ENCODE measurements at regions not wholly inside any gene's neighbourhood (a gene's known extent, or its start where the extent isn't known, plus 50 kb on each side); places are given as distances from the start of the nearest gene placed in this dataset.

GRCh38 chr10:8460626-8461025, 406.1 kb downstream of the GATA3 start:
- no peak for DNase-seq (ENCODE audit: low read depth in 4 of 4, low spot score in 2 of 4)

GRCh38 chr10:8462565-8462964, 408.1 kb downstream of the GATA3 start:
- no peak for DNase-seq (ENCODE audit: low read depth in 4 of 4, low spot score in 2 of 4)

GRCh38 chr10:8463853-8464252, 409.4 kb downstream of the GATA3 start:
- DNase-seq (ENCODE audit: low read depth in 4 of 4, low spot score in 2 of 4) = no peak

GRCh38 chr10:8468477-8468876, 414.0 kb downstream of the GATA3 start:
- DNase-seq (ENCODE audit: low read depth in 4 of 4, low spot score in 2 of 4) = no peak

GRCh38 chr10:8473205-8473604, 418.7 kb downstream of the GATA3 start:
- DNase-seq (ENCODE audit: low read depth in 4 of 4, low spot score in 2 of 4) = no peak

GRCh38 chr10:8477300-8477699, 422.8 kb downstream of the GATA3 start:
- no peak for DNase-seq (ENCODE audit: low read depth in 4 of 4, low spot score in 2 of 4)

GRCh38 chr10:8481718-8482504, 427.4 kb downstream of the GATA3 start:
- no peak for DNase-seq (ENCODE audit: low read depth in 4 of 4, low spot score in 2 of 4)

GRCh38 chr10:8485032-8485431, 430.5 kb downstream of the GATA3 start:
- no peak for DNase-seq (ENCODE audit: low read depth in 4 of 4, low spot score in 2 of 4)

GRCh38 chr10:8487346-8487745, 432.9 kb downstream of the GATA3 start:
- no peak for DNase-seq (ENCODE audit: low read depth in 4 of 4, low spot score in 2 of 4)

- no peak for DNase-seq (ENCODE audit: low read depth in 4 of 4, low spot score in 2 of 4)
Measured at GRCh38 chr10:8489232-8489631, 434.7 kb downstream of the GATA3 start.

- no peak for DNase-seq (ENCODE audit: low read depth in 4 of 4, low spot score in 2 of 4)
Measured at GRCh38 chr10:8489823-8490222, 435.3 kb downstream of the GATA3 start.

- no peak for DNase-seq (ENCODE audit: low read depth in 4 of 4, low spot score in 2 of 4)
Measured at GRCh38 chr10:8498290-8498689, 443.8 kb downstream of the GATA3 start.

GRCh38 chr10:8498881-8499280, 444.4 kb downstream of the GATA3 start:
- no peak for DNase-seq (ENCODE audit: low read depth in 4 of 4, low spot score in 2 of 4)

GRCh38 chr10:8499312-8499711, 444.8 kb downstream of the GATA3 start:
- no peak for DNase-seq (ENCODE audit: low read depth in 4 of 4, low spot score in 2 of 4)

- DNase-seq (ENCODE audit: low read depth in 4 of 4, low spot score in 2 of 4) = no peak
Measured at GRCh38 chr10:8499752-8500390, 445.4 kb downstream of the GATA3 start.

- no peak for DNase-seq (ENCODE audit: low read depth in 4 of 4, low spot score in 2 of 4)
Measured at GRCh38 chr10:8502573-8502972, 448.1 kb downstream of the GATA3 start.

GRCh38 chr10:8504499-8504898, 450.0 kb downstream of the GATA3 start:
- DNase-seq (ENCODE audit: low read depth in 4 of 4, low spot score in 2 of 4) = no peak

GRCh38 chr10:8507156-8507555, 452.7 kb downstream of the GATA3 start:
- DNase-seq (ENCODE audit: low read depth in 4 of 4, low spot score in 2 of 4) = no peak

GRCh38 chr10:8508882-8509281, 454.4 kb downstream of the GATA3 start:
- no peak for DNase-seq (ENCODE audit: low read depth in 4 of 4, low spot score in 2 of 4)

- DNase-seq (ENCODE audit: low read depth in 4 of 4, low spot score in 2 of 4) = no peak
Measured at GRCh38 chr10:8510471-8510870, 456.0 kb downstream of the GATA3 start.

- DNase-seq (ENCODE audit: low read depth in 4 of 4, low spot score in 2 of 4) = no peak
Measured at GRCh38 chr10:8511026-8511425, 456.5 kb downstream of the GATA3 start.

Measured in left renal cortex interstitium (tissue), 4 donors.